GM12878 (cell line): ENCODE measurements at regions not wholly inside any gene's neighbourhood (a gene's known extent, or its start where the extent isn't known, plus 50 kb on each side); places are given as distances from the start of the nearest gene placed in this dataset.
"Not testable (repeated sequence)": the region's sequence is repeated elsewhere in the genome, so short reads cannot be mapped to it uniquely, and the experiment has no call there.

ENCODE experiments used
- ATF2 ChIP-seq: IDR thresholded peaks from 2 replicates; pipeline ENCODE4 v1.6.1; 2012; ENCODE audit warnings: low read length, inconsistent platforms
- CTCF ChIP-seq, 3 experiments: IDR thresholded peaks in 2 of 3; conservative IDR thresholded peaks in 1 of 3; 2 replicates each; pipeline ENCODE4 v1.5.1; 2011; ENCODE audit warnings: low read depth in 3 of 3, low read length in 3 of 3, mild to moderate bottlenecking in 3 of 3, control low read depth in 2 of 3, moderate library complexity in 2 of 3, inconsistent platforms in 1 of 3, mixed read lengths in 1 of 3; ENCODE audit not compliant: control insufficient read depth in 2 of 3, insufficient read depth in 1 of 3; ENCODE audit errors: extremely low read depth in 1 of 3
- MAX ChIP-seq: IDR thresholded peaks from 2 replicates; pipeline ENCODE4 v1.6.1; 2012; ENCODE audit warnings: low read depth, low read length, improper control_type of control experiment
- NFYA ChIP-seq: IDR thresholded peaks from 2 replicates; pipeline ENCODE4 v1.6.1; 2011; ENCODE audit warnings: low read depth, mild to moderate bottlenecking, low read length, improper control_type of control experiment, borderline replicate concordance
- POLR2AphosphoS5 ChIP-seq: IDR thresholded peaks from 2 replicates; pipeline ENCODE4 v1.6.1; 2011; ENCODE audit warnings: mild to moderate bottlenecking, low read length, inconsistent platforms
- ZNF274 ChIP-seq: IDR thresholded peaks from one replicate; pipeline ENCODE4 v1.8.0; 2011; ENCODE audit not compliant: insufficient read length, insufficient read depth

GRCh38 chr6:155866676-155867390, 411.2 kb upstream of the NOX3 start:
- TF ChIP-seq NFYA; ATF2; MAX; ZNF274; POLR2AphosphoS5; CTCF (IDR thresholded peaks at IDR 0.05 in 2 of 3, conservative IDR thresholded peaks at IDR 0.05 in 1 of 3; ENCODE audit: control insufficient read depth in 2 of 3, extremely low read depth in 1 of 3, insufficient read depth in 1 of 3, low read depth in 3 of 3, low read length in 3 of 3): not testable (repeated sequence)
